Tibial artery (tissue), 4 donors: ENCODE measurements at regions not wholly inside any gene's neighbourhood (a gene's known extent, or its start where the extent isn't known, plus 50 kb on each side); places are given as distances from the start of the nearest gene placed in this dataset.

Experiments
- DNase-seq, 2 donors: peaks; one replicate each; pipeline ENCODE4 v3.0.0-alpha.2; 2019
- H3K27ac ChIP-seq, 2 donors: fragments of 200-600 bp; sonication (generic) in 1 of 2; 1 replicate in 1 of 2; 2 replicates in 1 of 2; pipeline ENCODE4 v1.5.1; 2018 to 2019; ENCODE audit warnings: mild to moderate bottlenecking in 1 of 2
- H3K27me3 ChIP-seq, 2 donors: fragments of 200-600 bp; sonication (generic) in 1 of 2; one replicate each; pipeline versions ENCODE4 v1.5.1 to v1.6.0; 2016 to 2019
- H3K36me3 ChIP-seq, 3 donors: fragments of 200-600 bp; sonication (generic) in 2 of 3; one replicate each; pipeline ENCODE4 v1.5.1; 2016 to 2019; ENCODE audit warnings: mild to moderate bottlenecking in 2 of 3
- H3K4me1 ChIP-seq, 4 donors: fragments of 200-600 bp; sonication (generic) in 2 of 4; 1 replicate in 3 of 4; 2 replicates in 1 of 4; pipeline ENCODE4 v1.5.1; 2016 to 2019
- H3K4me3 ChIP-seq, 2 donors: fragments of 200-600 bp; sonication (generic) in 1 of 2; 1 replicate in 1 of 2; 2 replicates in 1 of 2; pipeline ENCODE4 v1.5.1; 2018 to 2019; ENCODE audit warnings: mild to moderate bottlenecking in 2 of 2
- H3K9me3 ChIP-seq, 3 donors: fragments of 200-600 bp; sonication (generic) in 1 of 3; one replicate each; pipeline ENCODE4 v1.5.1; 2016 to 2019
- intact Hi-C: fragments of 100-400 bp; cut with DNase I; formaldehyde crosslinking; loops from one replicate; pipeline ENCODE4 v1.15.0; 2023; ENCODE audit warnings: low total_unique reads
- TF ChIP-seq, protein P1 (sequence below), 2 experiments: fragments of 200-600 bp in 1 of 2; fragments of 450-650 bp in 1 of 2; IDR thresholded peaks; one replicate each; pipeline ENCODE4 v1.5.1; 2017 to 2019; ENCODE audit warnings: antibody characterized with exemption in 2 of 2, mild to moderate bottlenecking in 1 of 2, moderate library complexity in 1 of 2

GRCh38 chr9:118612201-118612600 lies 757.0 kb downstream of the BRINP1 start:
- H3K4me1 ChIP-seq = peaks cover 0 to 3% (median 0%) of the 10 kb centered on the region in 4 donors
- DNase-seq = no peak
- H3K27ac ChIP-seq = no peak overlapping the region
- intact Hi-C loops = no loop called here
- H3K4me3 ChIP-seq = no peak overlapping the region
- TF ChIP-seq, protein P1, sequence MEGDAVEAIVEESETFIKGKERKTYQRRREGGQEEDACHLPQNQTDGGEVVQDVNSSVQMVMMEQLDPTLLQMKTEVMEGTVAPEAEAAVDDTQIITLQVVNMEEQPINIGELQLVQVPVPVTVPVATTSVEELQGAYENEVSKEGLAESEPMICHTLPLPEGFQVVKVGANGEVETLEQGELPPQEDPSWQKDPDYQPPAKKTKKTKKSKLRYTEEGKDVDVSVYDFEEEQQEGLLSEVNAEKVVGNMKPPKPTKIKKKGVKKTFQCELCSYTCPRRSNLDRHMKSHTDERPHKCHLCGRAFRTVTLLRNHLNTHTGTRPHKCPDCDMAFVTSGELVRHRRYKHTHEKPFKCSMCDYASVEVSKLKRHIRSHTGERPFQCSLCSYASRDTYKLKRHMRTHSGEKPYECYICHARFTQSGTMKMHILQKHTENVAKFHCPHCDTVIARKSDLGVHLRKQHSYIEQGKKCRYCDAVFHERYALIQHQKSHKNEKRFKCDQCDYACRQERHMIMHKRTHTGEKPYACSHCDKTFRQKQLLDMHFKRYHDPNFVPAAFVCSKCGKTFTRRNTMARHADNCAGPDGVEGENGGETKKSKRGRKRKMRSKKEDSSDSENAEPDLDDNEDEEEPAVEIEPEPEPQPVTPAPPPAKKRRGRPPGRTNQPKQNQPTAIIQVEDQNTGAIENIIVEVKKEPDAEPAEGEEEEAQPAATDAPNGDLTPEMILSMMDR (IDR thresholded peaks at IDR 0.05) = no peak
- H3K9me3 ChIP-seq = no peaks in the 10 kb centered on the region
- H3K27me3 ChIP-seq = no peaks in the 10 kb centered on the region
- no peaks in the 10 kb centered on the region for H3K36me3 ChIP-seq

GRCh38 chr9:118613996-118614395 lies 755.2 kb downstream of the BRINP1 start:
- H3K27ac ChIP-seq = no peak overlapping the region
- no peaks in the 10 kb centered on the region for H3K27me3 ChIP-seq
- TF ChIP-seq, protein P1 (IDR thresholded peaks at IDR 0.05) = no peak
- no peak for DNase-seq
- peaks cover 0 to 3% (median 0%) of the 10 kb centered on the region in 4 donors for H3K4me1 ChIP-seq
- no peak overlapping the region for H3K4me3 ChIP-seq
- intact Hi-C loops = no loop called here
- no peaks in the 10 kb centered on the region for H3K36me3 ChIP-seq
- no peaks in the 10 kb centered on the region for H3K9me3 ChIP-seq

DNA sequence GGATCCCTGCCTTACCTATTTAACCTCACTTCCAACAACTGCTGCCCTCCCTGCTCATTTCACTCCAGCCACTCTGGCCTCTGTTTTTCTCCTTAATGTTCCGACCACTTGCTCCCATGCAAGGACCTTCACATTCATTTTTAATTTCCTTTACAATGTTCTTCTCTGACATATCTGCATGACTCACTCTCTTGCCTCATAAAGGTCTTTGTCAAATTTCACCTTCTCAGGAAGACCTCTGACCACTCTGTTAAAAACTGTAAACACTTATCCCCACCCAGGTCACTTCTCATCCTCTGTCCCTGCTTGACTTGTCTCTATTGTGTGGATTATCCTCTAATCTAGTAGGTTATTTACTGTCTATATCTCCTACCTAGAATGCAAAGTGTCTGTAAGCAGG lies 751.2 kb downstream of the BRINP1 start:
- TF ChIP-seq, protein P1 (IDR thresholded peaks at IDR 0.05) = no peak
- no peaks in the 10 kb centered on the region for H3K27me3 ChIP-seq
- H3K4me1 ChIP-seq = no peaks in the 10 kb centered on the region
- no peaks in the 10 kb centered on the region for H3K9me3 ChIP-seq
- no peak for DNase-seq
- no peaks in the 10 kb centered on the region for H3K36me3 ChIP-seq
- H3K4me3 ChIP-seq = no peak overlapping the region
- H3K27ac ChIP-seq = no peak overlapping the region
- intact Hi-C loops = no loop called here

DNA sequence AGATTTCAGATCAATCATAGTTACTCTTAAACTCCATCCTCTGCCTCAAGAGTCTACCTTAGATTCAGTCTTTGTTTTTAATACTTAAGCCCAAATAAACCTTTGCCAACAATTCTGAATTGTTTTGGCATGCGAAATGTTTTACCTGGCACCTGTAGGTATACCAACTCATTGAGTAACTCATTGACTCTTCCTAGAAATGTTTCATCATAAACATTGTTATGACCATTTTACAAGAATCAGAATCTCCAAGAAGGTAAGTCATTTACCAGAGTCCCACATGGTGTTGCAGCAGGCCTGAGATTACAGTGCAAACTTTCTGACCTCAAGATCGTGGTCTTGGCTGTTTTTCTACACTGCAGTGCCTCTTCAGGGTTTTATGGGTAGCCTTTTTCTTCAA lies 750.4 kb downstream of the BRINP1 start:
- TF ChIP-seq, protein P1 (IDR thresholded peaks at IDR 0.05) = no peak
- Histone ChIP-seq H3K36me3 (no peaks in the 10 kb centered on the region), H3K27ac (no peak overlapping the region), H3K9me3 (no peaks in the 10 kb centered on the region), H3K4me1 (no peaks in the 10 kb centered on the region), H3K4me3 (no peak overlapping the region), H3K27me3 (no peaks in the 10 kb centered on the region)
- DNase-seq = no peak
- intact Hi-C loops = no loop called here

DNA sequence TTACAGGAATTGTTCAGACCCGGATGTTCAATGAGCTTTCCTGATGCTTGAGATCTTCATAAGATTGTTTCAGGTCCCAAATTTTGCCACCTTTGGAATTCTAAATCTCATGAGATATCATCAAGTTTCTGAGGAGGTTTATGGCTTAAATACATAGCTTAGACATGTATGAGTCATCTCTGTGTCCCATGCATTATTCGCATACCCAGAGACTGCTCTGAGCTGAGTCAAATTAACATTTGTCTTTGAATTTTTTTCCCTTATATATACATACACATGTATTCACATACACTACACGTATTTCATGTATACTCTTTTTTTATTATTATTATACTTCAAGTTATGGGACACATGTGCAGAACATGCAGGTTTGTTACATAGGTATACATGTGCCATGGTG lies 744.6 kb downstream of the BRINP1 start:
- Histone ChIP-seq H3K9me3 (no peaks in the 10 kb centered on the region), H3K36me3 (no peaks in the 10 kb centered on the region), H3K4me1 (no peaks in the 10 kb centered on the region), H3K27me3 (no peaks in the 10 kb centered on the region), H3K27ac (no peak overlapping the region), H3K4me3 (no peak overlapping the region)
- DNase-seq = no peak
- intact Hi-C loops = no loop called here
- TF ChIP-seq, protein P1 (IDR thresholded peaks at IDR 0.05) = no peak

DNA sequence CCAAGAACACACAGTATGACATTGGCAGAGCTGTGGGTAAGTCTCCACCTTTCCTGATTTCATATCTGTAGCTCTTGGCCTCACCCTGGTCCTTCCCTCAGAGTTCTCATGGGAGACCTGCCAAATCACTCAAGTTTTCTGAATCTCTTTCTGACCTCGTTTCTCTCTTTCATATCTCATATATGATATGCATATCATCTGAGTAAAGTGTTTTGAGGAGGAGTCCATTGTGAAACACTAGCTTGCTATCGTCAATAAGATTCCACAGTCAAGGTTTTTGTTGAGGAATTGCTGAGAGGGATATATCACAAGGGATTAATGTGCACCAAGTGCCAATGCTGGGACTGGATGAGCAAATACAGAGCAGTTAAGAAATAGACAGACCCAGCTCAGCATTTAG lies 739.2 kb downstream of the BRINP1 start:
- no peaks in the 10 kb centered on the region for H3K27me3 ChIP-seq
- intact Hi-C loops = no loop called here

More for the DNA sequence above, 739.2 kb downstream of the BRINP1 start:
- no peaks in the 10 kb centered on the region for H3K4me1 ChIP-seq
- no peak for DNase-seq
- H3K9me3 ChIP-seq = no peaks in the 10 kb centered on the region
- TF ChIP-seq, protein P1 (IDR thresholded peaks at IDR 0.05) = no peak
- H3K36me3 ChIP-seq = no peaks in the 10 kb centered on the region
- H3K27ac ChIP-seq = no peak overlapping the region
- no peak overlapping the region for H3K4me3 ChIP-seq
